ENCODE measurements at regions not wholly inside any gene's neighbourhood (a gene's known extent, or its start where the extent isn't known, plus 50 kb on each side); places are given as distances from the start of the nearest gene placed in this dataset.

DNA sequence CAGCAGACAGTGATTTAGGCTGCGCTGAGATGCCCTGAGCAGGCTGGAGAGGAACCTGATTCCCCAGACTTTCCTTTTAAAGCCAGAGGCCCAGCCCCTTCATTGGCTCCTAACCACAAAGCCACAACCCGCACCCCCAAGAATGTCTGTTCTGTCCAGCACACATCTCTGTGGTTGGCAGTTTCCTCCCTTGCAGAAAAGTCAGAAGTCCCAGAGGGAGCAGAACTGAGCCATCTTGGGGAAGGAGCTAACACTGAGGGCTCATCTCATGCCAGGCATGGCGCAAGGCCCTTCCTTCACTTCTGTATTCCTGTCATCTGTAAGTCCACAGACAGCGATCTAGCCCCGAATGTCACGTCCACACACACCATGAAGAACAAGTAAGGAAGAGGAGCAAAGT, 97.1 kb upstream of the SYT13 start:
- intact Hi-C loops (cut with DNase I), result no loop called here
- TF ChIP-seq, protein P1, sequence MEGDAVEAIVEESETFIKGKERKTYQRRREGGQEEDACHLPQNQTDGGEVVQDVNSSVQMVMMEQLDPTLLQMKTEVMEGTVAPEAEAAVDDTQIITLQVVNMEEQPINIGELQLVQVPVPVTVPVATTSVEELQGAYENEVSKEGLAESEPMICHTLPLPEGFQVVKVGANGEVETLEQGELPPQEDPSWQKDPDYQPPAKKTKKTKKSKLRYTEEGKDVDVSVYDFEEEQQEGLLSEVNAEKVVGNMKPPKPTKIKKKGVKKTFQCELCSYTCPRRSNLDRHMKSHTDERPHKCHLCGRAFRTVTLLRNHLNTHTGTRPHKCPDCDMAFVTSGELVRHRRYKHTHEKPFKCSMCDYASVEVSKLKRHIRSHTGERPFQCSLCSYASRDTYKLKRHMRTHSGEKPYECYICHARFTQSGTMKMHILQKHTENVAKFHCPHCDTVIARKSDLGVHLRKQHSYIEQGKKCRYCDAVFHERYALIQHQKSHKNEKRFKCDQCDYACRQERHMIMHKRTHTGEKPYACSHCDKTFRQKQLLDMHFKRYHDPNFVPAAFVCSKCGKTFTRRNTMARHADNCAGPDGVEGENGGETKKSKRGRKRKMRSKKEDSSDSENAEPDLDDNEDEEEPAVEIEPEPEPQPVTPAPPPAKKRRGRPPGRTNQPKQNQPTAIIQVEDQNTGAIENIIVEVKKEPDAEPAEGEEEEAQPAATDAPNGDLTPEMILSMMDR (IDR thresholded peaks at IDR 0.05), result no peak
- no peak overlapping the region for H3K27ac ChIP-seq
- H3K27me3 ChIP-seq, result peaks cover 2 to 51% of the 10 kb centered on the region in 2 donors
- H3K4me1 ChIP-seq, result peaks cover 0 to 6% of the 10 kb centered on the region in 2 donors
- no peak for DNase-seq
- no peak for ATAC-seq
- H3K4me3 ChIP-seq, result no peak overlapping the region
- no peaks in the 10 kb centered on the region for H3K9me3 ChIP-seq
- H3K36me3 ChIP-seq, result no peaks in the 10 kb centered on the region

DNA sequence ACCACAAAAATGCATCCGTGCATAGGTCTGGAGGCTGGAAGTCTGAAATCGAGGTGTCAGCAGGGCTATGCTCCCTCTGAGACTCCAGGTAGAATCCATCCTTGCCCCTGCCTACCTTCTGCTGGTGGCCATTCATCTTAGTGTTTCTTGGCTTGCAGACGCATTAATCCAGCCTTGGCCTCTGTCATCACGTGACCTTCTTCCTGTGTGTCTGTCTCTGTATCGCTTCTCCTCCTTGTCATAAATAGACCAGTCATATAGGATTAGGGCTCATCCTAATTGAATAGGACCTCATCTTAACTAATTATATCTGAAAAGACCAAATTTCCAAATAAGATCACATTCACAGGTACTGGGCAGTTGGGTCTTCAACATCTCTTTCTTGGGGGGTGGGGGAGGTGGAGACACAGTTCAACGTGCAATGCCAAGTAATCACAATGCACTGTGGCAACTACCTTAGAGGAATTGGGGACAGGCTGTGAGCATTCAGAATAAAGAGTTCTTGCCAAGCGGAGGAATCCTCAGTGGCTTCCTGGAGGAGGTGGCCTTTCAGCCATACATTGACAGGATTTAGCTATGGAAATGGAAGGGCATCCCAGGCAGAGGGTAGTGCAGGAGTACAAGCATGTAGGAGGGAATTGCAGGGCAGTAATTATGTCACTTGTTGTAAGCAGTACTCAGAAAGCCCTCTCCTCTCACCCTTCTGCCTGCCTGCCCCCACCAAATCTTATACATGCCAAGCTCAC, 96.2 kb upstream of the SYT13 start:
- no peak for ATAC-seq
- intact Hi-C loops (cut with DNase I), result no loop called here
- Histone ChIP-seq H3K27ac (no peak overlapping the region), H3K4me1 (peaks cover 0 to 6% of the 10 kb centered on the region in 2 donors), H3K9me3 (no peaks in the 10 kb centered on the region), H3K27me3 (peaks cover 2 to 51% of the 10 kb centered on the region in 2 donors), H3K4me3 (no peak overlapping the region), H3K36me3 (no peaks in the 10 kb centered on the region)
- TF ChIP-seq, protein P1 (IDR thresholded peaks at IDR 0.05), result no peak
- no peak for DNase-seq

DNA sequence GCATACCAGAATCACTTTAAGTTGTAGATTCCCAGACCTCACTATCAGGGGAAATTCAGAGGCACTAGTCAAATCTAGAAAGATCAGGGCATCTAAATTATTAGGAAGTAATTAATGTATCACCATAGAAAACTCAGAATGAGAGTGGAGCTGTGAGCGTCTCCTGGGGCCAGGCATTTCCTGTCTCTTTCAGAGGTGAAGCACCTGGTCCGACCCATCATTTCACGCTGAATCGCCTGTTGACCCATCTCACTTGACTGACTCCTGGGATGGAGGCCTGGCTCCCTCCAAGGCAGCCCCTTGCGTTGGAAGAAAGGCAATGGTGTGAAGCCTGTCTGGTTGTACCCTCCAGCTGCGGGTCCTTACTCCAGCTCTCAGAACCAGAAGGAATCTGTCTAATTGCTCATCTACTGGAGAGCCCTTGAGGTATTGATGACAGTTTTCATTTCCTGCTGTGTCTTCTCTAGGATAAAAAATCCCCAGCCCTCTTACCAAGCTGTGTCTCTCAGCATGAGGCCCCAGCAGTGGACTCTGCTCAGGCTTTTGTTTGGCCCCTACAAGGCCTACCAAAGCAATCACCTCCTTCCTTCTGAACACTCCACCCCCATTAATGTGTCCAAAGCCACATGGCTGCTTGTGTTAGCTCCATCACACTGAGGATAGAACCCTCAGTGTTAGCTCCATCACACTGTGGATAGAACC, 93.2 kb upstream of the SYT13 start:
- DNase-seq (no peak), ATAC-seq (no peak)
- no peak overlapping the region for H3K27ac ChIP-seq
- no peaks in the 10 kb centered on the region for H3K36me3 ChIP-seq
- peaks cover 2 to 25% of the 10 kb centered on the region in 2 donors for H3K27me3 ChIP-seq
- TF ChIP-seq, protein P1 (IDR thresholded peaks at IDR 0.05), result no peak
- H3K4me3 ChIP-seq, result no peak overlapping the region
- H3K9me3 ChIP-seq, result no peaks in the 10 kb centered on the region
- peaks cover 0 to 6% of the 10 kb centered on the region in 2 donors for H3K4me1 ChIP-seq
- intact Hi-C loops (cut with DNase I), result no loop called here

DNA sequence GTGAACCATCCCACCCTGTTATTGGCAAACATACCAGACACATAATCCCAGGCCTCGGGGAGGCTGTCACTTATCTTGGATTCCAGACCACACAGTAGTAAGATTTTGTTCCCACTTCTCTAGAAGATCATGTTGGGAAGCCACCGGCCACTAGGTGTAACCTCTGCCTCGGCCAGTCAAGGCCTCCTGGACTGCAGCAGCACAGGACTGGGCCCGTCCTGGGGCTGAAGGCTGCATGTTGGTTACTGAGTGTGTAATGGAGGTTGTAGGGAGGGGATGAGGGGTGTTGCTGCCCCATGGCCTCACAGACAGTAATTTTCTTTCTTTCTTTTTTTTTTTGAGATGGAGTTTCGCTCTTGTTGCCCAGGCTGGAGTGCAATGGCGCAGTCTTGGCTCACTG, 92.4 kb upstream of the SYT13 start:
- Histone ChIP-seq H3K27ac (no peak overlapping the region), H3K36me3 (no peaks in the 10 kb centered on the region), H3K4me1 (peaks cover 0 to 5% of the 10 kb centered on the region in 2 donors), H3K4me3 (no peak overlapping the region), H3K27me3 (peaks cover 0 to 22% of the 10 kb centered on the region in 2 donors), H3K9me3 (no peaks in the 10 kb centered on the region)
- TF ChIP-seq, protein P1 (IDR thresholded peaks at IDR 0.05), result no peak
- intact Hi-C loops (cut with DNase I), result no loop called here
- DNase-seq (no peak), ATAC-seq (no peak)

DNA sequence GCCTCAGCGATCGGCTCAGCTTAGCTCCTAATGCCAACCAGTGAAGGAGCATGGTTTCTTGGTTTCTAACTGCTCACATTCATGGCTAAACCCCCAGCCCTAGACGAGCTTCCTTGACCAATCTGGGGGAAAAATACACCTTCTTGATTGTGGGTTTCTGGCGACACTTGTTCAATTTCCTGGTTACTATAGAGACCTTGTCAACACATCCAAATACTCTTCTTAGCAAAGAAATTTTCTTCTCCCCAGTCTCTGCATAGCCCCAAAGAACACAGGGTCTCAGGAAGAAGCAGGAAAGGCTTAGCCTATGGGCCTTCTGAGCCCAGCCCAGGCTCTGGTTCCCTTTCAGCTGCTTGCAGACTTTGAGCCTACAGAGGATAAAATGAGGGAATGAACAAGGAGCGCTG, 88.5 kb upstream of the SYT13 start:
- H3K27ac ChIP-seq, result no peak overlapping the region
- H3K9me3 ChIP-seq, result no peaks in the 10 kb centered on the region
- H3K4me3 ChIP-seq, result no peak overlapping the region
- peaks cover 0 to 34% of the 10 kb centered on the region in 2 donors for H3K27me3 ChIP-seq
- intact Hi-C loops (cut with DNase I), result loop anchor here in 1 of 2 donors (5.0 kb wide), 1 partner anchor 398 kb away; no protein-coding TSS in a partner anchor
- DNase-seq, result no peak
- TF ChIP-seq, protein P1 (IDR thresholded peaks at IDR 0.05), result no peak
- peaks cover 3 to 4% of the 10 kb centered on the region in 2 donors for H3K4me1 ChIP-seq
- ATAC-seq, result no peak
- H3K36me3 ChIP-seq, result no peaks in the 10 kb centered on the region

Measured in left lung (tissue), 4 donors.